HCT116 (cell line): ENCODE measurements at regions not wholly inside any gene's neighbourhood (a gene's known extent, or its start where the extent isn't known, plus 50 kb on each side); places are given as distances from the start of the nearest gene placed in this dataset.

Experiments
- ATAC-seq: fragments of 200-7000 bp; cut with Tn5 transposase; 2 replicates; pipeline ENCODE4 v1.9.1; 2020; ENCODE audit warnings: mild to moderate bottlenecking, moderate library complexity
- BruUV-seq: library from RNA; stranded (reverse); fragments of 400-500 nt; replicated peaks from 2 replicates; lab custom pipeline; 2021; lab: Mats Ljungman, UMichigan
- CTCF ChIA-PET: fragments of 300-600 bp; sonication (Branson Sonifier 250); formaldehyde crosslinking; loops from one replicate; lab custom pipeline; 2021; ENCODE audit warnings: antibody characterized with exemption; lab: Charles Lee
- POLR2A ChIA-PET: fragments of 300-600, 350-600 bp; sonication (Branson Sonifier 250); formaldehyde crosslinking; loops from one replicate; lab custom pipeline; 2021; ENCODE audit warnings: antibody characterized with exemption; lab: Charles Lee
- RAD21 ChIA-PET, 2 experiments: fragments of 300-600 bp; sonication (Branson Sonifier 250); formaldehyde crosslinking; loops; one replicate each; lab custom pipeline; 2023; ENCODE audit warnings: low total read pairs in 2 of 2; ENCODE audit not compliant: uncharacterized antibody in 2 of 2, unreplicated experiment in 2 of 2, low non-redundant PET in 1 of 2; lab: Charles Lee
- DNase-seq: peaks from one replicate; pipeline ENCODE4 v3.0.0-alpha.2; 2010; ENCODE audit warnings: low read depth, low spot score
- H2AFZ ChIP-seq: fragments of 200-600 bp; shearing (Covaris generic), sonication (generic); 2 replicates; pipeline ENCODE4 v1.6.1; 2017; ENCODE audit warnings: low read depth, mixed run types, mixed read lengths, antibody characterized with exemption, low read length; ENCODE audit not compliant: poor library complexity, severe bottlenecking
- H3K27ac ChIP-seq: 2 replicates; pipeline ENCODE4 v1.5.1; 2012; ENCODE audit warnings: low read depth, low read length
- H3K27me3 ChIP-seq: fragments of 200-600 bp; sonication (generic); 2 replicates; pipeline ENCODE4 v1.6.1; 2016; ENCODE audit warnings: mixed run types, low read length, mixed read lengths; ENCODE audit not compliant: insufficient read depth
- H3K36me3 ChIP-seq, 2 experiments: fragments of 200-500 bp in 1 of 2; fragments of 200-600 bp in 1 of 2; sonication (Bioruptor generic) in 1 of 2; sonication (generic) in 1 of 2; 2 replicates each; pipeline versions ENCODE4 v1.5.1 to v1.6.1; 2014 to 2016; ENCODE audit warnings: low read length in 2 of 2, inconsistent platforms in 1 of 2, mixed read lengths in 1 of 2, mixed run types in 1 of 2; ENCODE audit not compliant: insufficient read depth in 2 of 2, control insufficient read depth in 1 of 2
- H3K4me1 ChIP-seq, 2 experiments: fragments of 200-600 bp in 1 of 2; sonication (generic) in 1 of 2; 2 replicates each; pipeline versions ENCODE4 v1.5.1 to v1.6.1; 2012 to 2017; ENCODE audit warnings: low read length in 2 of 2, inconsistent platforms in 1 of 2, mild to moderate bottlenecking in 1 of 2, mixed read lengths in 1 of 2, mixed run types in 1 of 2, moderate library complexity in 1 of 2; ENCODE audit not compliant: insufficient read depth in 2 of 2, control insufficient read depth in 1 of 2
- H3K4me2 ChIP-seq: fragments of 200-600 bp; sonication (generic); 2 replicates; pipeline ENCODE4 v1.6.1; 2017; ENCODE audit warnings: mixed run types, low read length, mixed read lengths
- H3K4me3 ChIP-seq, 2 experiments: fragments of 200-600 bp in 1 of 2; sonication (generic) in 1 of 2; replicated peaks in 1 of 2; 2 replicates each; pipeline ENCODE4 v1.5.1; 2011 to 2016; ENCODE audit warnings: low read length in 2 of 2, control low read depth in 1 of 2, low read depth in 1 of 2, mild to moderate bottlenecking in 1 of 2, mixed read lengths in 1 of 2, mixed run types in 1 of 2
- H3K79me2 ChIP-seq: fragments of 200-600 bp; sonication (generic); 2 replicates; pipeline ENCODE4 v1.6.1; 2017; ENCODE audit warnings: mild to moderate bottlenecking, mixed run types, low read length, moderate library complexity, mixed read lengths; ENCODE audit not compliant: insufficient read depth
- H3K9ac ChIP-seq: fragments of 200-600 bp; sonication (generic); 2 replicates; pipeline ENCODE4 v1.6.1; 2016; ENCODE audit warnings: low read length, mixed read lengths
- H3K9me2 ChIP-seq: fragments of 200-600 bp; sonication (generic), shearing (Covaris generic); 2 replicates; pipeline ENCODE4 v1.6.1; 2017; ENCODE audit warnings: mixed run types, mild to moderate bottlenecking, moderate library complexity; ENCODE audit not compliant: insufficient read depth
- H3K9me3 ChIP-seq, 2 experiments: fragments of 200-500 bp in 1 of 2; fragments of 200-600 bp in 1 of 2; sonication (Bioruptor generic) in 1 of 2; sonication (generic) in 1 of 2; 2 replicates each; pipeline ENCODE4 v1.6.1; 2014 to 2017; ENCODE audit warnings: low read length in 2 of 2, mixed read lengths in 2 of 2, inconsistent platforms in 1 of 2, low read depth in 1 of 2, mild to moderate bottlenecking in 1 of 2, mixed run types in 1 of 2, moderate library complexity in 1 of 2; ENCODE audit not compliant: control insufficient read depth in 1 of 2, insufficient read depth in 1 of 2
- H4K20me1 ChIP-seq: fragments of 200-600 bp; sonication (generic), shearing (Covaris generic); 2 replicates; pipeline ENCODE4 v1.6.1; 2017; ENCODE audit warnings: mixed run types, mild to moderate bottlenecking, moderate library complexity; ENCODE audit not compliant: insufficient read depth
- CBX3 ChIP-seq: IDR thresholded peaks from 2 replicates; pipeline ENCODE4 v1.6.1; 2012; ENCODE audit warnings: low read depth
- CEBPB ChIP-seq: IDR thresholded peaks from 2 replicates; pipeline ENCODE4 v1.6.1; 2012; ENCODE audit warnings: low read depth
- EGR1 ChIP-seq: IDR thresholded peaks from 2 replicates; pipeline ENCODE4 v1.6.1; 2012; ENCODE audit warnings: low read depth
- ELF1 ChIP-seq: IDR thresholded peaks from 2 replicates; pipeline ENCODE4 v1.6.1; 2012; ENCODE audit warnings: low read depth, borderline replicate concordance
- EZH2 ChIP-seq: fragments of 200-600 bp; sonication (generic); IDR thresholded peaks from 2 replicates; pipeline ENCODE4 v1.6.1; 2017; ENCODE audit warnings: antibody characterized with exemption, mixed run types
- EZH2phosphoT487 ChIP-seq: fragments of 200-600 bp; IDR thresholded peaks from 2 replicates; pipeline ENCODE4 v1.6.1; 2018; ENCODE audit warnings: antibody characterized with exemption, borderline replicate concordance
- FOSL1 ChIP-seq: IDR thresholded peaks from 2 replicates; pipeline ENCODE4 v1.6.1; 2012; ENCODE audit warnings: low read depth
- MAX ChIP-seq: IDR thresholded peaks from 2 replicates; pipeline ENCODE4 v1.6.1; 2012
- POLR2A ChIP-seq: IDR thresholded peaks from 2 replicates; pipeline ENCODE4 v1.7.0; 2011; ENCODE audit warnings: borderline replicate concordance; ENCODE audit not compliant: insufficient read depth, insufficient read length; ENCODE audit errors: extremely low read depth
- REST ChIP-seq: IDR thresholded peaks from 2 replicates; pipeline ENCODE4 v1.6.1; 2012; ENCODE audit warnings: low read depth
- SIN3A ChIP-seq: IDR thresholded peaks from 2 replicates; pipeline ENCODE4 v1.6.1; 2012; ENCODE audit warnings: low read depth
- SRF ChIP-seq: IDR thresholded peaks from 2 replicates; pipeline ENCODE4 v1.6.1; 2012; ENCODE audit warnings: low read depth
- TCF7L2 ChIP-seq: IDR thresholded peaks from 2 replicates; pipeline ENCODE4 v1.7.0; 2011; ENCODE audit warnings: borderline replicate concordance, inconsistent platforms; ENCODE audit not compliant: insufficient read depth, insufficient read length; ENCODE audit errors: extremely low read depth
- YY1 ChIP-seq: IDR thresholded peaks from 2 replicates; pipeline ENCODE4 v1.6.1; 2011; ENCODE audit warnings: low read length, low read depth, moderate library complexity, mild to moderate bottlenecking; ENCODE audit not compliant: insufficient replicate concordance; ENCODE audit errors: extremely low read depth
- ZBTB33 ChIP-seq: IDR thresholded peaks from 2 replicates; pipeline ENCODE4 v1.6.1; 2011; ENCODE audit warnings: mild to moderate bottlenecking, low read length, moderate library complexity; ENCODE audit not compliant: insufficient replicate concordance; ENCODE audit errors: extremely low read depth
- ZFX ChIP-seq: fragments of 450-650 bp; IDR thresholded peaks from 2 replicates; pipeline ENCODE4 v1.6.1; 2017
- intact Hi-C: fragments of 100-400 bp; cut with micrococcal nuclease; formaldehyde crosslinking; loops from 2 replicates; pipeline ENCODE4 v1.10.0; 2022

- Histone ChIP-seq H3K27ac (no peak overlapping the region), H2AFZ (no peak overlapping the region), H3K4me3 (no peak overlapping the region), H3K79me2 (no peaks in the 10 kb centered on the region), H3K27me3 (no peaks in the 10 kb centered on the region), H3K9me2 (no peaks in the 10 kb centered on the region)
- TF ChIP-seq SRF (no peak), FOSL1 (no peak), TCF7L2 (no peak), EGR1 (no peak)
- TF ChIP-seq, all 23 proteins: peak for 0
- ChIA-PET CTCF (no interaction called here), POLR2A (no interaction called here), RAD21 (no interaction called here)
- DNase-seq: no peak
- no peak for ATAC-seq
- Histone ChIP-seq H3K9ac (no peak overlapping the region), H3K9me3 (no peaks in the 10 kb centered on the region), H4K20me1 (no peaks in the 10 kb centered on the region), H3K36me3 (no peaks in the 10 kb centered on the region), H3K4me2 (no peak overlapping the region), H3K4me1 (peaks cover 0 to 12% of the 10 kb centered on the region in 2 experiments; a peak in 1 of 4 replicates)
- BruUV-seq: no TSS peak
- intact Hi-C loops: no loop called here
Measured at GRCh38 chr12:63317880-63318279, 166.9 kb upstream of the AVPR1A start.

- intact Hi-C loops: no loop called here
- no peak overlapping the region for H3K27ac ChIP-seq
- H3K4me1 ChIP-seq: peaks cover 0 to 12% of the 10 kb centered on the region in 2 experiments; a peak in 1 of 4 replicates
- no peak for DNase-seq
- ATAC-seq: no peak
- POLR2A ChIA-PET: no interaction called here
- H3K79me2 ChIP-seq: no peaks in the 10 kb centered on the region
- BruUV-seq: no TSS peak
- H3K9me2 ChIP-seq: no peaks in the 10 kb centered on the region
- no peaks in the 10 kb centered on the region for H3K9me3 ChIP-seq
- CTCF ChIA-PET: no interaction called here
- H3K4me2 ChIP-seq: no peak overlapping the region
- RAD21 ChIA-PET: no interaction called here
- H4K20me1 ChIP-seq: no peaks in the 10 kb centered on the region
- no peak overlapping the region for H3K9ac ChIP-seq
- no peak overlapping the region for H2AFZ ChIP-seq
- no peak for TF ChIP-seq ZFX
- TF ChIP-seq ELF1: no peak
- TF ChIP-seq CBX3: no peak
- TF ChIP-seq EZH2: no peak
- no peak for TF ChIP-seq SIN3A
- TF ChIP-seq TCF7L2: no peak
- no peak for TF ChIP-seq EZH2phosphoT487
- no peak for TF ChIP-seq CEBPB
- no peak for TF ChIP-seq YY1
- no peak for TF ChIP-seq POLR2A
- no peak for TF ChIP-seq SRF
- no peak for TF ChIP-seq MAX
- no peak for TF ChIP-seq FOSL1
- no peak for TF ChIP-seq REST
- TF ChIP-seq ZBTB33: no peak
- no peaks in the 10 kb centered on the region for H3K27me3 ChIP-seq
- no peak overlapping the region for H3K4me3 ChIP-seq
- no peaks in the 10 kb centered on the region for H3K36me3 ChIP-seq
Measured at GRCh38 chr12:63317286-63317846, 166.4 kb upstream of the AVPR1A start.
